VCaP (cell line): ENCODE measurements at regions not wholly inside any gene's neighbourhood (a gene's known extent, or its start where the extent isn't known, plus 50 kb on each side); places are given as distances from the start of the nearest gene placed in this dataset.

ENCODE experiments used
- H3K27ac ChIP-seq: fragments of 450-650 bp; 2 replicates; pipeline ENCODE4 v1.5.1; 2017
- TF ChIP-seq, protein P1 (sequence below): fragments of 450-650 bp; conservative IDR thresholded peaks from 2 replicates; pipeline ENCODE4 v1.5.1; 2017; ENCODE audit warnings: mild to moderate bottlenecking, moderate library complexity

DNA sequence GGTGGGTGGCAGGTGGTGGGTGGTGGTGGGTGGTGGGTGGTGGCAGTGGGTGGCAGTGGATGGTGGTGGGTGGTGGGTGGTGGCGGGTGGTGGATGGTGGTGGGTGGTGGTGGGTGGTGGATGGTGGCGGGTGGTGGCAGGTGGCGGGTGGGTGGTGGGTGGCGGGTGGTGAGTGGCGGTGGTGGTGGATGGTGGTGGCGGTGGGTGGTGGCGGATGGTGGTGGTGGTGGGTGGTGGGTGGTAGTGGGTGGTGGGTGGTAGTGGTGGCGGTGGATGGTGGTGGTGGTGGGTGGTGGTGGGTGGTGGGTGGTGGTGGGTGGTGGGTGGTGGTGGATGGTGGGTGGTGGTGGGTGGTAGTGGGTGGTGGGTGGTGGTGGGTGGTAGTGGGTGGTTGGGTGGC is 423.8 kb upstream of the PSMD7 start:
- H3K27ac ChIP-seq = no peak overlapping the region
- TF ChIP-seq, protein P1, sequence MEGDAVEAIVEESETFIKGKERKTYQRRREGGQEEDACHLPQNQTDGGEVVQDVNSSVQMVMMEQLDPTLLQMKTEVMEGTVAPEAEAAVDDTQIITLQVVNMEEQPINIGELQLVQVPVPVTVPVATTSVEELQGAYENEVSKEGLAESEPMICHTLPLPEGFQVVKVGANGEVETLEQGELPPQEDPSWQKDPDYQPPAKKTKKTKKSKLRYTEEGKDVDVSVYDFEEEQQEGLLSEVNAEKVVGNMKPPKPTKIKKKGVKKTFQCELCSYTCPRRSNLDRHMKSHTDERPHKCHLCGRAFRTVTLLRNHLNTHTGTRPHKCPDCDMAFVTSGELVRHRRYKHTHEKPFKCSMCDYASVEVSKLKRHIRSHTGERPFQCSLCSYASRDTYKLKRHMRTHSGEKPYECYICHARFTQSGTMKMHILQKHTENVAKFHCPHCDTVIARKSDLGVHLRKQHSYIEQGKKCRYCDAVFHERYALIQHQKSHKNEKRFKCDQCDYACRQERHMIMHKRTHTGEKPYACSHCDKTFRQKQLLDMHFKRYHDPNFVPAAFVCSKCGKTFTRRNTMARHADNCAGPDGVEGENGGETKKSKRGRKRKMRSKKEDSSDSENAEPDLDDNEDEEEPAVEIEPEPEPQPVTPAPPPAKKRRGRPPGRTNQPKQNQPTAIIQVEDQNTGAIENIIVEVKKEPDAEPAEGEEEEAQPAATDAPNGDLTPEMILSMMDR = no peak

DNA sequence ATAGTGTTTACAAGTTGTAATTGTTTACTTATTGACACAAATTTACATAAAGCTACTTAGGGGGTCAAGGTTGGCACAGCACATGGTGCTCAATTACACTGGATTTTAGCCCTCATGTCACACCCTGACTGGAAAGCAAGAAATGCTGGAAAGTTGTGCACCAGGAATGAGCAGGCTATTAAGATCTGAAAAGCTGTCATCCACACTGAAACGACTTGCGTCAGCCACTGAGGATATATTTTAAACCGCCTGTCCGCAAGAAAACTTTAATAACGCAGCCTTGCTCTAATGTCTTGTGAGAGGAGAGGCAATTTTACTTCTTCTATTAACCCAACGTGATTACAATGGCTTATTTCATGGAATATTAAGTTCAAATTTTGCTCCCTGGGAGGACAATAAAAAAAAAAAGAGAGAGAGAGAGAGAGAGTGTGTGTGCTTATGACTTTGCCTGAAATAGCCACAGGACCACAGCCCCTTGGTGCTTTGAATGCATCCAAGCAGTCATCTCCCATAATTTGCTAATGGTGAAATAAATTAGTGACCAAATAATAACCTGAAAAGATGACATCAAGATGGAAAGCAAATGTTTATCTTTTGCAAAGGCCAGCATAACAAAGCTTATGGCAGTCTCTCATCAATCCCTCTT is 425.4 kb upstream of the PSMD7 start:
- H3K27ac ChIP-seq = no peak overlapping the region
- TF ChIP-seq, protein P1 = no peak

DNA sequence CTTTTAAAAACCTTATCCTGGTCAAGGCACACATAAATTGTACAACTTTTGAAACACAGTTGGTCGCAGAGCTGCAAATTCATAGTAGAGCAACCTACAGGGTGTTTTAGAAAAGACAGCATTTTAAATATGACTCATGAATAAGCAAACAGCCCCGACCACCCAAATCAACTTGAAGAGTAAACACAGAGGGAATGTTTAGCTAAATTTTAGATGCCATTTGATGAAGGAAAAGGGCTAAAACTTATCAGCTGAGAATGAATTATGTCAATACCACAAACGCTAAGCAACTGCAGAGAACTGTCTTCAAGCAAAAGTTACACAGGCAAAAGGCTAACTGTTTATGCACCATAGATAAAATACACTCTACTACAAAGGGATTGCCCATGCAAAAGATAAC is 427.5 kb upstream of the PSMD7 start:
- H3K27ac ChIP-seq = no peak overlapping the region
- TF ChIP-seq, protein P1 = no peak

DNA sequence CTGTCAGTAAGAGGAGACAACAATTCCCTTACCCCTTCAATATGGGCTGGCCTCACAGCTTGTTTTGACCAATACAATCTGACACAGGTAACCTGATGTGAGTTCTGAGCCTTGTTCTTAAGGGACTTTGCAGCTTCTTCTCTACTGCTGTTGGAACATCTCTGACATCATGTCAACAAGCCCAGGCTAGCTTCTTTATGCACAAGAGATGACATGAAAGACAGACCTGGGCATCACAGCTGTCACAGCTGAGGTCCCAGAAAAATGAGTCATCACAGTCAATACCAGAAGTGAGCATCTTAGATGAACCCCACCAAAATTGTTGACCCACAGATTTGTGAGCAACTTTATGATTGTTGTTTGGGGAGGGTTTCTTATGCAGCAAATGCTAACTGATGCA is 431.7 kb upstream of the PSMD7 start:
- TF ChIP-seq, protein P1 = no peak
- no peak overlapping the region for H3K27ac ChIP-seq

DNA sequence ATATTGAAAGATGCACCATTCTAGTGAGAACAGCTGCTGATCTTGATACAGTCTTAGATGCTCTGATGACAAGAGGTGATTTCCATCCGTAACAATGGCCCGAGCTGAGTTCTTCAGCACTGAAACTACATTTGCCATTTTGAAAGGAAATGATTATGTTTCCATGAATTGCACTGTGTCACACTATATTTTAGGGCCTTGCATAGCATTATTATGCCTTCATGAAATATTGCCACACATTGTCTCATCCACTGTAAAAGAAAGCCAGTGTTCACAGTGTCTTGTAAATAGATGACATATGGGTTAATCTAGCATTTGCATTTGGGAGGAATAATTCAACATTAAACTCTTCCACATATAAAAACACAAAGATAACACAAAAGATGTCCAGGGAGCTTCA is 438.3 kb upstream of the PSMD7 start:
- TF ChIP-seq, protein P1 = no peak
- H3K27ac ChIP-seq = no peak overlapping the region

DNA sequence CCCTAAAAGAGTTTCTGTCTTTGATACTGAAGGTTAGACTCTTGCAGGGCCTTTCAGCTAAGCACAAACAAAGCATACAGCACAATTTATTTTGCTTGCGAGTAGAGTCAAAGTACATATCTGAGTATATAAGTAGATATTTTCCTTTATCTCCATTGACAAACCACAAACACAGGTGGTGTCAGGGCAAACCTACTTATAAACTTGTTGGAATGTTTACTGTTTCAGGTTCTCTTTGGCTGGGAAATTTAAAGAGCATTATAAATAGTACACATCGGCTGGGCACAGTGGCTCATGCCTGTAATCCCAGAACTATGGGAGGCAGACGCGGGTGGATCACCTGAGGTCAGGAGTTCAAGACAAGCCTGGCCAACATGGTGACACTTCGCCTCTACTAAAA is 442.6 kb upstream of the PSMD7 start:
- TF ChIP-seq, protein P1 = no peak
- H3K27ac ChIP-seq = no peak overlapping the region

DNA sequence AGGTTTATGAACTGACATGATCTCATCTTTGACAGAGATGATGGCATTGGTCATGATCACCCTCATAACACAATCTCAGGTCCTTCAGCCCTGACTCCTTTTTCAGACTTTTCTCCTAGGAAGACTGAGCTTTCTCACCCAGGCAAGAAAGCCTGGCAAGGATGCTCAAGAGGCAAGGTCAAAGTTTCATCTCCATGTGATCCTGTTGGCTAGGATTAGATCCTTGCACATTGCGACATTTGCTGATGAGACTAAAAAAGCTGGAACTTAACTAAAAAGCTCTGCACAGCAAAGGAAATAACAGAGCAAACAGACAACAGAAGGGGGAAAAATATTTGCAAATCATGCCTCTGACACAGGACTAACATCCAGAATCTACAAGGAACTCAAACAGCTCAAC is 444.1 kb upstream of the PSMD7 start:
- no peak overlapping the region for H3K27ac ChIP-seq
- TF ChIP-seq, protein P1 = no peak
